ENCODE measurements at regions not wholly inside any gene's neighbourhood (a gene's known extent, or its start where the extent isn't known, plus 50 kb on each side); places are given as distances from the start of the nearest gene placed in this dataset.

GRCh38 chr4:167842487-167842886, 249.8 kb upstream of the ANXA10 start:
- TF ChIP-seq CTCF (conservative IDR thresholded peaks at IDR 0.05; ENCODE audit: low read length) (no peak), EZH2phosphoT487 (IDR thresholded peaks at IDR 0.05; ENCODE audit: borderline replicate concordance) (no peak)
